ENCODE measurements at regions not wholly inside any gene's neighbourhood (a gene's known extent, or its start where the extent isn't known, plus 50 kb on each side); places are given as distances from the start of the nearest gene placed in this dataset.

DNA sequence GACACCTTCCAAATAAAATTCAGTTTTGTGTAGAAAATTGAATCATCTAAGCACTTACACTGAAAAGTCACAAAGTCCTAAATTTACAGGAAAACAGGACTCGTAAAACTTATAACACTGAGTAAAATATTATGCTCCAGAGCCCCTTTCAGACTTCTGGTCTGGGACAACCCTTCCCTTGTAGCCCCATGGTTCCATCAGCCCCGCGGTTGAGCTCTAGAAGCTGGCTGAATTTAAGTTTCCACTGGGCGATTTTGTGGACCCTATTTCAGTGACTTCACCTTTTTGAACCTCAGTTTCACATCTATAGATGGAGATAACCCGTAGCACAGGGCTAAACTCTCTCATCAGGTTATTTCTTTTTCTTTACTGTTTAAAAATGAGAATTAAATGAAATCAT lies 117.7 kb upstream of the BACH2 start:
- TF ChIP-seq REST (IDR thresholded peaks at IDR 0.05; ENCODE audit: insufficient read depth in 1 of 2, low read depth in 2 of 2, low read length in 2 of 2) (no peak), SIN3A (IDR thresholded peaks at IDR 0.05; ENCODE audit: borderline replicate concordance, insufficient read depth, low read length) (no peak), TAF1 (IDR thresholded peaks at IDR 0.05; ENCODE audit: borderline replicate concordance, insufficient read depth, low read length) (no peak), POLR2AphosphoS5 (IDR thresholded peaks at IDR 0.05; ENCODE audit: low read depth, low read length) (no peak), FOXP2 (optimal IDR thresholded peaks at IDR 0.05; ENCODE audit: borderline replicate concordance, extremely low read depth, extremely low read length, insufficient read depth) (no peak)

DNA sequence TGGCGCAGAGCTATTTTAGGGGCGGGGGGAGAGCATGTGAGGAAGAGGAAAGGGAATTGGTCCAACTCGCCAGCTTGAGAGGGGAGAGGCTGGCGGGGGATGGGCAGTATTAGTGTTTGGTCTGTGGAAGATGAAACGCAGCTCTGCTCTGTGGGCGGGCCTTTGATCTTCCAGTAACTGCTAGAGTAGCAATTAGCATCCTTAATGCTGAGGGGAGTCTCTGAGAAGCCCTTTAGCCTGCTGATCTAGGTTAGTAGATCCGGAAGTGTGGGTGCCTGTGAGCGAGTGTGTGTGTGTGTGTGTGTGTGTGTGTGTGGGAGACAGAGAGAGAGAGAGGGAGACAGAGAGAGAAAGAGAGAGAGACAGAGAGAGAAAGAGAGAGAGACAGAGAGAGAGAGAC lies 117.2 kb upstream of the BACH2 start:
- TF ChIP-seq FOXP2 (optimal IDR thresholded peaks at IDR 0.05; ENCODE audit: borderline replicate concordance, extremely low read depth, extremely low read length, insufficient read depth) = no peak
- TF ChIP-seq SIN3A (IDR thresholded peaks at IDR 0.05; ENCODE audit: borderline replicate concordance, insufficient read depth, low read length) = no peak
- no peak for TF ChIP-seq TAF1 (IDR thresholded peaks at IDR 0.05; ENCODE audit: borderline replicate concordance, insufficient read depth, low read length)
- TF ChIP-seq REST (IDR thresholded peaks at IDR 0.05; ENCODE audit: insufficient read depth in 1 of 2, low read depth in 2 of 2, low read length in 2 of 2) = no peak
- no peak for TF ChIP-seq POLR2AphosphoS5 (IDR thresholded peaks at IDR 0.05; ENCODE audit: low read depth, low read length)

GRCh38 chr6:90413396-90413795 lies 116.8 kb upstream of the BACH2 start:
- TF ChIP-seq FOXP2 (optimal IDR thresholded peaks at IDR 0.05; ENCODE audit: borderline replicate concordance, extremely low read depth, extremely low read length, insufficient read depth) (no peak), REST (IDR thresholded peaks at IDR 0.05; ENCODE audit: insufficient read depth in 1 of 2, low read depth in 2 of 2, low read length in 2 of 2) (no peak)

DNA sequence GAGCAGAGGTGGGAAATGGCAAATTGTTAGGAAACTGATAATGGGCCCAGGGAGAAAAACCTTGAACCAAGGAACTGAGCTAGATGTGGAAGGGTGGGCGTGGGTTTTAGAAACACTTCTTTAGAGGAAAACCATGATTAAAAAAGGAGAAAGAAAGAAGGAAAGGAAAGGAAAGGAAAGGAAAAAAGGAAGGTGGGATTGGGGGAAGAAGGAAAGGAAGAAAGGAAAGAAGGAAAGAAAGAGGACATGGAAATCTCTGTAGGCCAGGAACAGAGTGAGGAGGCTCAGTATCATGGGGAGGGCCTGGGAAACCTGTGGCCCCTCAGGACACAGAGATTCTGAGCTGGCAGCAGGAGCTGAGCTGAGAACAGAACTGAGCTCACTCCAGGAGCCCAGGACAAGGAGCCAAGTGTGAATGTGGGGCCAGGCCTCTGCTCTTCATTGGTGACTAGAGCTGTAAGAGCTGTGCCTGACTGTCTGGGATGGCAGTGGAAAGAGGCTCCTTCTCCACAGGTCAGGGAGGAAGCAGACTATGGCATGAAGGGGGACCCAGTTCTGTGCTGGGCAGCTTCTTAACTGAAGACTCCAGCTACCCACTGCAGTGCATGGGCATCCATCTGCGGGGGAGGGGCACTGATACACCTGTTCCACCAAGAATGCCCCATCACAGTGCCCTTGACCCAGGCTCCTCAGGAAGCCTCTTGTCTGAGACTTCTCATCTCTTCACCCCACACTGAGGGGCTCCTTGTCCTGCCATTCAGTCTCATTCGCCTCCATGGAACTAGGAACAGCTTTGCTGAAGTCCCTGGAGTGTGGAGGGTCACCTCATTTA lies 116.1 kb upstream of the BACH2 start:
- TF ChIP-seq FOXP2 (optimal IDR thresholded peaks at IDR 0.05; ENCODE audit: borderline replicate concordance, extremely low read depth, extremely low read length, insufficient read depth) (no peak), POLR2AphosphoS5 (IDR thresholded peaks at IDR 0.05; ENCODE audit: low read depth, low read length) (no peak), REST (IDR thresholded peaks at IDR 0.05; ENCODE audit: insufficient read depth in 1 of 2, low read depth in 2 of 2, low read length in 2 of 2) (no peak), SIN3A (IDR thresholded peaks at IDR 0.05; ENCODE audit: borderline replicate concordance, insufficient read depth, low read length) (no peak), TAF1 (IDR thresholded peaks at IDR 0.05; ENCODE audit: borderline replicate concordance, insufficient read depth, low read length) (no peak)

Data from PFSK-1 (cell line).